ENCODE measurements at regions not wholly inside any gene's neighbourhood (a gene's known extent, or its start where the extent isn't known, plus 50 kb on each side); places are given as distances from the start of the nearest gene placed in this dataset.

GRCh38 chr9:12231832-12232231, 461.4 kb upstream of the TYRP1 start:
- Mint-ChIP-seq H3K27ac (ENCODE audit: unreplicated experiment) (no peak overlapping the region), H3K36me3 (ENCODE audit: low read depth) (no peaks in the 10 kb centered on the region), H3K4me1 (ENCODE audit: low read depth) (no peaks in the 10 kb centered on the region), H3K27me3 (ENCODE audit: low read depth) (peaks cover 1% of the 10 kb centered on the region), H3K4me3 (ENCODE audit: unreplicated experiment) (no peak overlapping the region), H3K9me3 (ENCODE audit: low read depth) (peaks cover 15% of the 10 kb centered on the region)
- DNase-seq (ENCODE audit: low spot score): no peak
- TF ChIP-seq CTCF (IDR thresholded peaks at IDR 0.05): no peak

GRCh38 chr9:12232836-12233235, 460.3 kb upstream of the TYRP1 start:
- H3K9me3 Mint-ChIP-seq (ENCODE audit: low read depth): peaks cover 20% of the 10 kb centered on the region
- peaks cover 1% of the 10 kb centered on the region for H3K27me3 Mint-ChIP-seq (ENCODE audit: low read depth)
- H3K4me1 Mint-ChIP-seq (ENCODE audit: low read depth): no peaks in the 10 kb centered on the region
- H3K36me3 Mint-ChIP-seq (ENCODE audit: low read depth): no peaks in the 10 kb centered on the region
- no peak overlapping the region for H3K27ac Mint-ChIP-seq (ENCODE audit: unreplicated experiment)
- no peak overlapping the region for H3K4me3 Mint-ChIP-seq (ENCODE audit: unreplicated experiment)
- no peak for TF ChIP-seq CTCF (IDR thresholded peaks at IDR 0.05)
- no peak for DNase-seq (ENCODE audit: low spot score)

- H3K27ac Mint-ChIP-seq (ENCODE audit: unreplicated experiment): no peak overlapping the region
- no peak overlapping the region for H3K4me3 Mint-ChIP-seq (ENCODE audit: unreplicated experiment)
- no peak for DNase-seq (ENCODE audit: low spot score)
- no peaks in the 10 kb centered on the region for H3K4me1 Mint-ChIP-seq (ENCODE audit: low read depth)
- peaks cover 1% of the 10 kb centered on the region for H3K36me3 Mint-ChIP-seq (ENCODE audit: low read depth)
- peaks cover 38% of the 10 kb centered on the region for H3K9me3 Mint-ChIP-seq (ENCODE audit: low read depth)
- no peak for TF ChIP-seq CTCF (IDR thresholded peaks at IDR 0.05)
- H3K27me3 Mint-ChIP-seq (ENCODE audit: low read depth): peaks cover 2% of the 10 kb centered on the region
Observed at GRCh38 chr9:12253941-12254340, 439.2 kb upstream of the TYRP1 start.

- H3K27me3 Mint-ChIP-seq (ENCODE audit: low read depth): no peaks in the 10 kb centered on the region
Observed at GRCh38 chr9:12266758-12267157, 426.4 kb upstream of the TYRP1 start.

GRCh38 chr9:12271421-12271891, 421.7 kb upstream of the TYRP1 start:
- DNase-seq (ENCODE audit: low spot score): no peak
- H3K4me1 Mint-ChIP-seq (ENCODE audit: low read depth): no peaks in the 10 kb centered on the region
- no peak overlapping the region for H3K4me3 Mint-ChIP-seq (ENCODE audit: unreplicated experiment)
- no peaks in the 10 kb centered on the region for H3K36me3 Mint-ChIP-seq (ENCODE audit: low read depth)
- peaks cover 3% of the 10 kb centered on the region for H3K9me3 Mint-ChIP-seq (ENCODE audit: low read depth)
- no peak overlapping the region for H3K27ac Mint-ChIP-seq (ENCODE audit: unreplicated experiment)
- no peak for TF ChIP-seq CTCF (IDR thresholded peaks at IDR 0.05)
- H3K27me3 Mint-ChIP-seq (ENCODE audit: low read depth): no peaks in the 10 kb centered on the region

More at GRCh38 chr9:12266758-12267157, 426.4 kb upstream of the TYRP1 start:
- DNase-seq (ENCODE audit: low spot score): no peak
- no peaks in the 10 kb centered on the region for H3K4me1 Mint-ChIP-seq (ENCODE audit: low read depth)
- peaks cover 3% of the 10 kb centered on the region for H3K9me3 Mint-ChIP-seq (ENCODE audit: low read depth)
- no peak overlapping the region for H3K27ac Mint-ChIP-seq (ENCODE audit: unreplicated experiment)
- H3K36me3 Mint-ChIP-seq (ENCODE audit: low read depth): no peaks in the 10 kb centered on the region
- no peak overlapping the region for H3K4me3 Mint-ChIP-seq (ENCODE audit: unreplicated experiment)
- TF ChIP-seq CTCF (IDR thresholded peaks at IDR 0.05): no peak

Data from chondrocyte (in vitro differentiated cells).